Esophagus squamous epithelium (tissue), 5 donors: ENCODE measurements at regions not wholly inside any gene's neighbourhood (a gene's known extent, or its start where the extent isn't known, plus 50 kb on each side); places are given as distances from the start of the nearest gene placed in this dataset.
"Not testable (repeated sequence)": the region's sequence is repeated elsewhere in the genome, so short reads cannot be mapped to it uniquely, and the experiment has no call there.

ENCODE experiments used
- DNase-seq: peaks from one replicate; lab custom pipeline; 2025; lab: John Stamatoyannopoulos, UW
- H3K27ac ChIP-seq, 4 donors: fragments of 200-600 bp; sonication (generic); one replicate each; pipeline ENCODE4 v1.5.1; 2016 to 2019; ENCODE audit warnings: mild to moderate bottlenecking in 1 of 4
- H3K27me3 ChIP-seq, 4 donors: fragments of 200-600 bp; sonication (generic); 1 replicate in 3 of 4; 2 replicates in 1 of 4; pipeline versions ENCODE4 v1.5.1 to v1.6.0; 2017 to 2021; ENCODE audit warnings: antibody characterized with exemption in 1 of 4
- H3K36me3 ChIP-seq, 3 donors: fragments of 200-600 bp; sonication (generic); one replicate each; pipeline ENCODE4 v1.5.1; 2016 to 2019
- H3K4me1 ChIP-seq, 3 donors: fragments of 200-600 bp; sonication (generic); one replicate each; pipeline ENCODE4 v1.5.1; 2017 to 2019
- H3K4me3 ChIP-seq, 4 donors: fragments of 200-600 bp; sonication (generic); 1 replicate in 3 of 4; 2 replicates in 1 of 4; pipeline ENCODE4 v1.5.1; 2016 to 2019; ENCODE audit warnings: mild to moderate bottlenecking in 2 of 4, moderate library complexity in 1 of 4
- H3K9me3 ChIP-seq, 3 donors: fragments of 200-600 bp; sonication (generic); one replicate each; pipeline ENCODE4 v1.5.1; 2016 to 2019
- POLR2A ChIP-seq, 4 donors: fragments of 450-650 bp; IDR thresholded peaks; one replicate each; pipeline ENCODE4 v1.6.1; 2017; ENCODE audit warnings: antibody characterized with exemption in 4 of 4, mild to moderate bottlenecking in 4 of 4, moderate library complexity in 3 of 4
- WGBS, 2 donors: methylation state at CpG; one replicate each; pipeline ENCODE4 v1.1.5; 2018; 5-methylcytosine and 5-hydroxymethylcytosine counted together
- intact Hi-C: fragments of 100-400 bp; cut with DNase I; formaldehyde crosslinking; loops from one replicate; pipeline ENCODE4 v1.15.0; 2022
- TF ChIP-seq, protein P1 (sequence below), 6 experiments: fragments of 450-650 bp in 4 of 6; fragments of 200-600 bp in 2 of 6; sonication (generic) in 2 of 6; IDR thresholded peaks; one replicate each; pipeline ENCODE4 v1.5.1; 2016 to 2019; ENCODE audit warnings: antibody characterized with exemption in 6 of 6, mild to moderate bottlenecking in 4 of 6, moderate library complexity in 4 of 6
- donor health status: DM: yes; HTN: yes; CAD: no.

DNA sequence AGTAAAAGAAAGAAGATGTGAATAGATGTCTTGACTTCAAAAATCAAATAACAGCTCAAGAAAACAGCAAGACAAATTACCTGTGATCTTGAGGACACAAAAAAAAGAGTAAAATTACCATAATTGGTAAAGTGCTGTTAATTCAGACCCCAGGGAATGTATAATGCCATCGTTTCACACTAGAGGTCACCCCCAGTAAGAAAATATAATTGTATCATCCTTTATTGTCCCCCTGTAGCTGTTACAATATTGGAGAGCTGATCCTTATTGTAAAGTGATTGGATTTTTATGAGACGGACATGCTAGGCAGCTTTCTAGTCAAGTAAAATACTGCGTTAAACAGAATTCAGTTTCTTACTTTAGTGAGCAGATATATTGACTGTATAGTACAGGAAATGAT is 377.0 kb downstream of the TLE1 start:
- no peak overlapping the region for H3K4me3 ChIP-seq
- no peaks in the 10 kb centered on the region for H3K9me3 ChIP-seq
- H3K4me1 ChIP-seq = no peaks in the 10 kb centered on the region
- DNase-seq = no peak
- TF ChIP-seq, protein P1, sequence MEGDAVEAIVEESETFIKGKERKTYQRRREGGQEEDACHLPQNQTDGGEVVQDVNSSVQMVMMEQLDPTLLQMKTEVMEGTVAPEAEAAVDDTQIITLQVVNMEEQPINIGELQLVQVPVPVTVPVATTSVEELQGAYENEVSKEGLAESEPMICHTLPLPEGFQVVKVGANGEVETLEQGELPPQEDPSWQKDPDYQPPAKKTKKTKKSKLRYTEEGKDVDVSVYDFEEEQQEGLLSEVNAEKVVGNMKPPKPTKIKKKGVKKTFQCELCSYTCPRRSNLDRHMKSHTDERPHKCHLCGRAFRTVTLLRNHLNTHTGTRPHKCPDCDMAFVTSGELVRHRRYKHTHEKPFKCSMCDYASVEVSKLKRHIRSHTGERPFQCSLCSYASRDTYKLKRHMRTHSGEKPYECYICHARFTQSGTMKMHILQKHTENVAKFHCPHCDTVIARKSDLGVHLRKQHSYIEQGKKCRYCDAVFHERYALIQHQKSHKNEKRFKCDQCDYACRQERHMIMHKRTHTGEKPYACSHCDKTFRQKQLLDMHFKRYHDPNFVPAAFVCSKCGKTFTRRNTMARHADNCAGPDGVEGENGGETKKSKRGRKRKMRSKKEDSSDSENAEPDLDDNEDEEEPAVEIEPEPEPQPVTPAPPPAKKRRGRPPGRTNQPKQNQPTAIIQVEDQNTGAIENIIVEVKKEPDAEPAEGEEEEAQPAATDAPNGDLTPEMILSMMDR (IDR thresholded peaks at IDR 0.05) = no peak
- no peak for TF ChIP-seq POLR2A (IDR thresholded peaks at IDR 0.05)
- H3K27ac ChIP-seq = no peak overlapping the region
- H3K27me3 ChIP-seq = no peaks in the 10 kb centered on the region
- WGBS, 2 donors = 63 to 71% methylated on average over 3 of the region's 3 CpGs
- intact Hi-C loops = no loop called here
- no peaks in the 10 kb centered on the region for H3K36me3 ChIP-seq

DNA sequence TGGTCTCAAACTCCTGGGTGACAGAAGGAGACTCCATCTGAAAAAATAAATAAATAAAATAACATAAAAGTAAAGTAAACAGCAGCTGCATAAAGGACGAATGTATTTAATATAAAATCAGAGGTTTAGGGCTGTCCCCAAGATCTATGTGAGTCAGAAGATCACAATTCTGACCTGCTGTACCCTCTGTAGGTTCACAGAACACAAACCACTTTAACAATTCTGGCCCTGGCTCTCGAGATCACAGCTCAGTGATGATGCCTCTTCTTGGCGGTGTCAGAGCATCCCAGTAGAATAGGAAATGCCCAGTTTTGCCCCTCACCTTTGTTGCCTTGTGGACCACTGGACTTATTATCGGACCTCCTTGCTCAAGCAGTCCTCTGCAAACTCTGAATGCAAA is 380.9 kb downstream of the TLE1 start:
- 80 to 81% methylated on average over 4 of the region's 4 CpGs for WGBS, 2 donors

DNA sequence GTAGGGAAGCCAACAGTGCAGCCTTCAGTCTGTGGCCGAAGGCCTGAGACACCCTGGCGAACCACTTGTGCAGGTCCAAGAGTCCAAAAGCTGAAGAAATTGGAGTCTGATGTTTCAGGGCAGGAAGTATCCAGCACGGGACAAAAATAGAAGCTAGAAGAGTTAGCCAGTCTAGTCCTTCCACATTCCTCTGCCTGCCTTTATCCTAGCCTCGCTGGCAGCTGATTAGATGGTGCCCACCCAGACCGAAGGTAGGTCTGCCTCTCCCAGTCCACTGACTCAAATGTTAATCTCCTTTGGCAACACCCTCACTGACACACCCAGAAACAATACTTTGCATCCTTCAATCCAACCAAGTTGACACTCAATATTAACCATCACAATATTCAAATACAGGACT is 381.6 kb downstream of the TLE1 start:
- DNase-seq, H3K27ac ChIP-seq, H3K27me3 ChIP-seq, H3K36me3 ChIP-seq, H3K9me3 ChIP-seq, H3K4me3 ChIP-seq, H3K4me1 ChIP-seq, intact Hi-C loops: not testable (repeated sequence)
- WGBS, 2 donors = 65 to 70% methylated on average over 5 of the region's 5 CpGs

More for the DNA sequence above, 380.9 kb downstream of the TLE1 start:
- DNase-seq = no peak
- no peaks in the 10 kb centered on the region for H3K27me3 ChIP-seq
- H3K9me3 ChIP-seq = no peaks in the 10 kb centered on the region
- no peak overlapping the region for H3K27ac ChIP-seq
- no peaks in the 10 kb centered on the region for H3K4me1 ChIP-seq
- intact Hi-C loops = no loop called here
- no peaks in the 10 kb centered on the region for H3K36me3 ChIP-seq
- no peak overlapping the region for H3K4me3 ChIP-seq
- TF ChIP-seq POLR2A (IDR thresholded peaks at IDR 0.05) = no peak
- TF ChIP-seq, protein P1 (IDR thresholded peaks at IDR 0.05) = no peak

DNA sequence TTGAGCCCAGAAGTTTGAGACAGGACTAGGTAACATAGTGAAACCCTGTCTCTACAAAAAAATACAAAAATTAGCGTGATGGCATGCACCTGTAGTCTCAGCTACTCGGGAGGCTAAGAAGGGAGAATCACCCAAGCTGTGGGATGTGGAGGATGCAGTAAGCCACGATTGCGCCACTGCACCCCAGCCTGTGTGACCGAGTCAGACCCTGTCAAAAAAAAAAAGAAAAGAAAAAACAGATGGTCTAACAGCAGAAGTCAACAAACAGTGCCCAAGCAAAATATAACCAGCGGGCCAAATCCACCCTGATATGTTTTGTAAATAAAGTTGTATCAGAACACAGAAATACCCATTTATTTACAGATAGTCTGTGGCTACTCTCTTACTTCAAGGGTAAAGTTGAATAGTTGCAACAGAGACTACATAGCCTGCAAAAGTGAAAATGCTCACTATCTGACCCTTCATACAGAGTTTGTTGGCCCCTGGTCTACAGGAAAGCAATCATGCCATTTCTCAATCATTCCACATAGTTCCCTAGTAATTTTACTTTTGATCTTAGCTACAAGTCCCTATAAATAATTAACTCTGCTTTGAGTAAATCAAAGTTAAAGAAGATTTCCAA is 383.7 kb downstream of the TLE1 start:
- Histone ChIP-seq H3K4me1 (no peaks in the 10 kb centered on the region), H3K36me3 (no peaks in the 10 kb centered on the region), H3K27ac (no peak overlapping the region), H3K9me3 (no peaks in the 10 kb centered on the region), H3K4me3 (no peak overlapping the region), H3K27me3 (no peaks in the 10 kb centered on the region)
- TF ChIP-seq POLR2A (IDR thresholded peaks at IDR 0.05) = no peak
- TF ChIP-seq, protein P1 (IDR thresholded peaks at IDR 0.05) = no peak
- 81 to 83% methylated on average over 3 to 6 of the region's 6 CpGs for WGBS, 2 donors
- no peak for DNase-seq
- intact Hi-C loops = no loop called here

DNA sequence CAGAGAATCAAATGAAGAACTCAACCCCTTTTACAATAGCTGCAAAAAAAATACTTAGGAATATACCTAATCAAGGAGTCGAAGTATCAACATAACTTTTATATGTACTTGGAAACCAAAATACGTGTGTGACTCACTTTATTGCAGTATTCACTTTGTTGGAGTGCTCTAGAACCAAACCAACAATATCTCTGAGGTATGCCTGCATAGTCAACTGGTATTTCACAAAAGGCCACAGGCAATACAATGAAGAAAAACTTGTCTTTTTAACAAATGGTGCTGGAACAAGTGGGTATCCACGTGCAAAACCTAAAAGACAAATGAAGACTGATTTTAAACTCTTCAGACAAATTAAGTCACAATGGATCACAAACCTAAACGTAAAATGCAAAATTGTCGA is 385.7 kb downstream of the TLE1 start:
- no peak overlapping the region for H3K27ac ChIP-seq
- WGBS, 2 donors = 47 to 72% methylated on average over 5 of the region's 5 CpGs
- intact Hi-C loops = no loop called here
- no peak for DNase-seq
- no peak for TF ChIP-seq POLR2A (IDR thresholded peaks at IDR 0.05)
- TF ChIP-seq, protein P1 (IDR thresholded peaks at IDR 0.05) = no peak
- H3K4me1 ChIP-seq = no peaks in the 10 kb centered on the region
- H3K27me3 ChIP-seq = no peaks in the 10 kb centered on the region
- H3K4me3 ChIP-seq = no peak overlapping the region
- no peaks in the 10 kb centered on the region for H3K36me3 ChIP-seq
- no peaks in the 10 kb centered on the region for H3K9me3 ChIP-seq

DNA sequence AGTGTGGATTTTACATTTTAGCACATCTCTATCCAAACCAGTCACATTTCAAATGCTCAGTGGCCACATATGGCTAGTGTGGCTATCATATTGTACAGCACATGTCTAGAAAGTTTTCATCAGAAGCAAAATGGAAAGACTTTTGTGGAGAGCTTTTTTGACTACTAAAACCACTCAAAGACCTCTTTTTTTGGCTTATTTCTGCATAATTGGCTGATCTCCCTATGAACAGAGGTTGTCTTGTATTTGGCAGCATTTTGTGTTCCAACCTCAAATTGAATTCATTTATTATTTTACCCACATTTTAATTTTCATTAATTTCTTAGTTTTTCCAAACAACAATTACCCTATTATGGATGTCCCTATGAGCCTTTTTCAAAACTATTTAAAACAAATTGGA is 395.7 kb downstream of the TLE1 start:
- no peak for DNase-seq
- no peaks in the 10 kb centered on the region for H3K27me3 ChIP-seq
- no peaks in the 10 kb centered on the region for H3K4me1 ChIP-seq
- no peaks in the 10 kb centered on the region for H3K9me3 ChIP-seq
- no peaks in the 10 kb centered on the region for H3K36me3 ChIP-seq
- intact Hi-C loops = no loop called here
- H3K27ac ChIP-seq = no peak overlapping the region
- no peak for TF ChIP-seq POLR2A (IDR thresholded peaks at IDR 0.05)
- TF ChIP-seq, protein P1 (IDR thresholded peaks at IDR 0.05) = no peak
- no peak overlapping the region for H3K4me3 ChIP-seq
